GM12892 (cell line): ENCODE measurements at regions not wholly inside any gene's neighbourhood (a gene's known extent, or its start where the extent isn't known, plus 50 kb on each side); places are given as distances from the start of the nearest gene placed in this dataset.
"Not testable (repeated sequence)": the region's sequence is repeated elsewhere in the genome, so short reads cannot be mapped to it uniquely, and the experiment has no call there.

Experiments
- DNase-seq: peaks from one replicate; pipeline ENCODE4 v3.0.0; 2011; ENCODE audit not compliant: insufficient read length
- FAIRE-seq: peaks from 2 replicates; lab custom pipeline; 2011; peaks lifted over from hg19 to GRCh38; lab: Jason Lieb, UNC
- POLR2A ChIP-seq: IDR thresholded peaks from 2 replicates; pipeline ENCODE4 v1.6.1; 2011; ENCODE audit warnings: low read depth, low read length, control low read depth
- POLR2AphosphoS5 ChIP-seq: IDR thresholded peaks from 2 replicates; pipeline ENCODE4 v1.6.1; 2011; ENCODE audit warnings: low read depth, low read length, control low read depth
- TAF1 ChIP-seq: IDR thresholded peaks from 2 replicates; pipeline ENCODE4 v1.6.1; 2011; ENCODE audit warnings: low read depth, mild to moderate bottlenecking, control low read depth, low read length, borderline replicate concordance

GRCh38 chr17:33905338-33905800 lies 349.7 kb upstream of the CCL2 start:
- TF ChIP-seq POLR2AphosphoS5 (no peak), POLR2A (no peak), TAF1 (no peak)
- FAIRE-seq (no peak), DNase-seq (no peak)

- TF ChIP-seq POLR2AphosphoS5 (no peak), POLR2A (no peak), TAF1 (no peak)
- FAIRE-seq: no peak
- no peak for DNase-seq
Measured at GRCh38 chr17:33908363-33909064, 346.6 kb upstream of the CCL2 start.

- TF ChIP-seq TAF1 (no peak), POLR2AphosphoS5 (no peak)
- FAIRE-seq: no peak
Measured at GRCh38 chr17:33910200-33910857, 344.8 kb upstream of the CCL2 start.

GRCh38 chr17:33914125-33914524 lies 341.0 kb upstream of the CCL2 start:
- DNase-seq: no peak
- TF ChIP-seq POLR2A (no peak), POLR2AphosphoS5 (no peak), TAF1 (no peak)
- FAIRE-seq: no peak

More at GRCh38 chr17:33910200-33910857, 344.8 kb upstream of the CCL2 start:
- no peak for DNase-seq

- TF ChIP-seq TAF1 (no peak), POLR2A (no peak), POLR2AphosphoS5 (no peak)
- DNase-seq: no peak
- no peak for FAIRE-seq
Measured at GRCh38 chr17:33922971-33923370, 332.1 kb upstream of the CCL2 start.

GRCh38 chr17:33924104-33924503 lies 331.0 kb upstream of the CCL2 start:
- no peak for DNase-seq
- no peak for TF ChIP-seq TAF1
- TF ChIP-seq POLR2A: no peak
- TF ChIP-seq POLR2AphosphoS5: no peak
- FAIRE-seq: no peak

- FAIRE-seq (no peak), DNase-seq (no peak)
- TF ChIP-seq TAF1 (no peak), POLR2AphosphoS5 (no peak), POLR2A (no peak)
Measured at GRCh38 chr17:33925649-33926048, 329.4 kb upstream of the CCL2 start.

GRCh38 chr17:33927732-33928133 lies 327.4 kb upstream of the CCL2 start:
- TF ChIP-seq POLR2AphosphoS5 (no peak), POLR2A (no peak)
- DNase-seq (no peak), FAIRE-seq (no peak)

GRCh38 chr17:33929181-33929724 lies 325.8 kb upstream of the CCL2 start:
- no peak for DNase-seq
- FAIRE-seq: no peak
- TF ChIP-seq TAF1 (no peak), POLR2A (no peak), POLR2AphosphoS5 (no peak)

GRCh38 chr17:33931148-33931814 lies 323.8 kb upstream of the CCL2 start:
- DNase-seq, FAIRE-seq: not testable (repeated sequence)

GRCh38 chr17:33932996-33933395 lies 322.1 kb upstream of the CCL2 start:
- DNase-seq (no peak), FAIRE-seq (no peak)
- no peak for TF ChIP-seq TAF1
- no peak for TF ChIP-seq POLR2A
- no peak for TF ChIP-seq POLR2AphosphoS5
